NCI-H187 (cell line): ENCODE measurements at regions not wholly inside any gene's neighbourhood (a gene's known extent, or its start where the extent isn't known, plus 50 kb on each side); places are given as distances from the start of the nearest gene placed in this dataset.
"Not testable (repeated sequence)": the region's sequence is repeated elsewhere in the genome, so short reads cannot be mapped to it uniquely, and the experiment has no call there.

Experiments used
- DNase-seq, 2 experiments: peaks; one replicate each; lab custom pipeline; 2025; lab: John Stamatoyannopoulos, UW

DNA sequence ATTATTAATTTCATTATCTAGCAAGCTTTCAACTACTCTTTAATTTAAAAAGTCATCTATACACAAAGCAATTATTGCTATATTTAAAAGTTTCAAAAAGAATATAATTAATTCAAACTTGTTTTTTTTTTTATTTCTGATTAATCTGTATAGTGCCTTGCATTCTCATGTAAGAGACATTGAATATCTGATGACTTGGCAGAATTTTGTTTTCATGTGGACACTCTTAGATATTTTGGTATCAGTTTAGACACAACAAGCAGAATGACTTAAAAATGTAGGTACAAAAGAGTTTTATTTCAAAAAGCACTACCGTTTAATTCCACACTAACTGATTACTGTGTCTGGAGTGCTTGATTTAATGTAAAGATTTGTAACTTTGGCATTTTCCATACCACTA, 1129.6 kb downstream of the PDHA2 start:
- no peak for DNase-seq

DNA sequence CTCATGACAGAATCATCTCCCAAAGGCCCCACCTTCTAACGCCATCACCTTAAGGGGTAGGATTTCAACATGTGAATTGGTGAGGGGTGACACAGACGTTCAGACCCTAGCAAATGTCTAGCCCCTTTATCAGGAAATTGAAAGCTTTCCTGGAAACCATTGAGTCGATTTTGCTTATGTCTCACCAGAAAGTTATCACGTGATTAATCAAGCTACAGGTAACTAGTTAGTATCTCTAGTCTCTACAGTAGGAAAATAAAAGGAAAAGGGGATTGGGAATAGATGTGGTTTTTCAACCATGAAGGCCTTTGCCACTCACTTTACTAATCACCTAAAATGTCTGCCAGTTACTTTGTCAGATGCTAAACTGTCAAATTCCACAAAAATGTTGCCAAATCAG, 1133.0 kb downstream of the PDHA2 start:
- no peak for DNase-seq

DNA sequence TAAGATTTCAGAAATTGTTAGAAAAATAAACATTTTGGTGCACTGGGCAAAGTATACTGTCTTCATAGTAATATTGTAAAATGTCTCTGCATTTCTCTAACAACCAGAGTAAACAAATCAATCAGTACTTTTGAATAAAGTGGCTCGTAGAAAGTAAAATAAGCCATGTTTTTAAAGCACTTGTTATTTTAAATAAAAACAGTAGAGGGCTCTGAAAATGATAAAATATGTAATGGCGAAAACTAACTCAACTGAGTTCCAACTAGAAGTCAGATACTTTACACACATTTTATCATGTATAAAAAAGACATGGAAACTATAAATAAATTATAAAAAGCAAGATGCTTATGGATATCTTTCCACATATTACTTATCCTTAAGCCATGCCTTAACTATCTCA, 1134.4 kb downstream of the PDHA2 start:
- no peak for DNase-seq

DNA sequence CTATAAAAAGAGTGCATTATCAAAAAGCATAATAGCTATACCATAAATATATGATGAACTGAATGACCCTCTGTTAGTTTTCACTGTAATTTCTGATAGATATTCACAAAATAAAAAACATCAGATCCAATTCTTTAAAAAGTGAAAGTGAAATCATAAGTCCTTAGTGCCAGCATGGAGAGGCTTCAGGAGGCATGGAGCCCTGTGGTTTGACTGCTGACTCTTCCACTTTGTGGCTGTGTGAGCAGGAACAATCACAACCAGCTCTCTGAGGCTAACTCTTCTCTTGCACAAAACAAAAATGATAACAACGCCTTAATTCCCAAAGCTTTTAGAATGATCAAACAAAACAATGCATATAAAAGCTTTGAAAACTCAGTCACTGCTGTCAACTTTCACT, 1143.9 kb downstream of the PDHA2 start:
- DNase-seq, result no peak

DNA sequence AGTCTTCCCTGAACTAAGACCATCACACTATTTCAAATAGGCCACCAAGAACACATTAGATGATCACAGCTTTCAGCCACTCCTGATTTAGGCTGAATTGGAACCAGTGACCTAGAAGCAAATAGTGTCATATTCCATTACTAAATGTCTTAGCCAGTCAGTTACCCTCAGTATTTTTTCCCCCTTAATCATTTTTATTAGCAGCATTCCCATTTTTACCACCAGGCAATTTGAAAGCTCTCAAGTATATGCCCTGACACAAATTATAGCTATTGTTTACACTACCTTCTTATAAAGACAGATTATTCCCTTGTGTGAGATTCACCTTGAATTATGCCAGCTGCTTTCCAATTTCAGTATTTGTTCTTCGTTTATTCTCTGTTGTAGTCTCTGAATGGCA, 1146.9 kb downstream of the PDHA2 start:
- peak in 1 of 2 experiments; percentile 42 for DNase-seq

DNA sequence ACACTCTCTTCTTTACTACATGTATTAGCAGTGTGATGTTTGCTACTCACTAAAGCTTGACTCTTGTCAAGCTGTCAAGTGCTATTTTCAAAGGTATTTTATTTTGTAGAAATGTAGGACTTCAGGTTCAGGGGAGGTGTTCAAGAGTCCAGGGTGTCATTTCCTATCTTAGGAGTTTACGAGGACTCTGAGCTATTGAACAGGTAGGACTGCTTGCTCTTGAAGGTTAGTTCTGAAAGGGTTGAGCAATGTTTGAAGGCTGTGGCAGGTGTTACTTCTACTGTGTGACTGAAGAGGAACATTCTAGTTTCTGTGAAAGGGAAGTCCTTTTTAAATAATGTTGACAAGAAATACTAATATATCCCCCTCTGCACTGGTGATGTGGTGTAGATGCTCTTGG, 1151.2 kb downstream of the PDHA2 start:
- no peak for DNase-seq

DNA sequence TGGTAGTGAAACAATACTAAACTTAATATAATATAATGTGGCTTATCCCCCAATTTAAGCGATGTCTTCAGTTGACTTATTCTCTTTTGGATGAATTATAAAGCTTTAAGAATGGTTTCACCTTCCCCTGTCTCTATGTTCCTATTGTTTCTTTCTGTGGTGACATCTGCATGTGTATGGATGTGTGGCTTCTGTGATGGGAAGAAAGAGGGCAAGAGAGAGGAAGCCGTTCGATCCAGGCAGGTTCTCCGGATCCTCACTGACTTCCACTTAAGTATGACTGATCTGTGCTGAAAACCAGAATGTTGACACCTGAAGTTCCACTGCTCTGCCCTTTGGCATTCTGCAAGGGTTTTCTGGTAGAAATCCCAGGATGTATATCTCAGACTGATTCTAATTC, 1150.8 kb downstream of the STPG2 start:
- no peak for DNase-seq

DNA sequence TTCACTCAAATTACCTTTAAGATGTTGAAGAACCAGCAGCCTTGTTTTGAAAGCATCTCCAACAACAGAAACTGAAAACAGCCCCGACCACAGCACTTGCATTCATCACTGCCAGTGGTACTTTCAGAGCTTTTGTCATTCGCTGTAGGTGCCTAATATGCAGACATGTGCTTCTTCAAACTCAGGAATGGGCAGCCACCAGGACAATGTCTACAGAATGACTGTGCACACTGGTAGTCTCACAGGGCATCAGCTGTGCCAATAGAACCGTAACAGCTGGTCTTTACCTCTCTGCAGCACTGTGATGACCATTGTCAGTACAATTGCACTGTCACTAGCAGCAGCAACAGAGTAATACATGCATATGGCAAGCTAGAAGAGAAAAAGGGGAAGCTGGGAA, 1149.7 kb downstream of the STPG2 start:
- no peak for DNase-seq

DNA sequence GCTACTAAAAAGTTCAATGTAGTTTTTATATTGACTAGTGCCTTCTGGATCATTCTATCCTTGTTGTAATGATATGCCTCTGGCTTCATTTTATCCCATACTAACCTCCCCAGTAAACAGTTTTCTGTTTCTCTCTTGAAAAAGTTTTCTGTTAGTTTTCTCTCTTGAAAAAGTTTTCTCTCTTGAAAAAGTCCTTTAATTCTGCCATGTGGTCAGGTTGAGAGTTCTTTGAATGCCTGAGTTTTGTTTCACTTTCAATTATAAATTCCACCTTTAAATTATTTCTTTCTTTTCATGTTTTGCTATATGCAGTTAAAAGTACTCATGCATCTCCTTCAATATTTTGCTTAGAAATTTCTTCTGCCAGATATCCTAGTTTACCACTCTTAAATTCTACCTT, 1139.6 kb downstream of the STPG2 start:
- no peak for DNase-seq

DNA sequence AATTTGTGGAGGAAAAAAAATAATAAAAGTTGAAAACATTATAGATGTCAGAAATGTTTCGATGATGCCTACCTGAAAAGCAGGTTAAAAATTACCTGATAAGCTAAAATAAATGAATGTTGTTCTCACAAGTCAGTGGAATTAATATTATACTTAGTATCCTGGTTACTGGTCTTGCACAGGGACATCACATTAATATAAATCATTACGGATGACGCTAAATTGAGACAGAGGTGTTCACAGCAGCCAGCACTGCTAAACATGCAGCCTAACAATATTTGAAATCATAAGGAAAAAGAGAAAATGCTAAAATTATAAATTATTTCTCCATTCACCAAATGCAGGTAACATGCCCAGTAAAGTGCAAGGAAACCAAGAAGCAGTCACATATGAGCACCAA, 1130.0 kb downstream of the STPG2 start:
- no peak for DNase-seq

DNA sequence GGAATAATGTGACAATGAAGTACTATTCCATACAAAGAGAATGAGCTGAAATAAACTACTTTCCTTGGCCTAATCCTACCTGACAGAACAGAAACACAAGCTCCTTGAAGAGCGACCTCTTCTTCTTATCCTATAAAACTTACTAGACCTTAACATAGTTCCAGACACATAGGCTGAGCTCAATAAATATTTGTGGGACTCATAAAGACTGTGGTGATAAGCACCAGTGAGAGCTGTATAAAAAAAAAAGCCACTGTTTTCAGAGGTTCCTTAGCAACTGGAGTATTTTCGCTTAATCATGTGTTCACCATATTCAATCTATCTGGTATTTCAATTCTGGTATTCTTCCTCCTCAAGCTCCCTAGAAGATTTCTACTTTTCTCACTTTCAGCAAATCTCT, 1129.6 kb downstream of the STPG2 start:
- no peak for DNase-seq

DNA sequence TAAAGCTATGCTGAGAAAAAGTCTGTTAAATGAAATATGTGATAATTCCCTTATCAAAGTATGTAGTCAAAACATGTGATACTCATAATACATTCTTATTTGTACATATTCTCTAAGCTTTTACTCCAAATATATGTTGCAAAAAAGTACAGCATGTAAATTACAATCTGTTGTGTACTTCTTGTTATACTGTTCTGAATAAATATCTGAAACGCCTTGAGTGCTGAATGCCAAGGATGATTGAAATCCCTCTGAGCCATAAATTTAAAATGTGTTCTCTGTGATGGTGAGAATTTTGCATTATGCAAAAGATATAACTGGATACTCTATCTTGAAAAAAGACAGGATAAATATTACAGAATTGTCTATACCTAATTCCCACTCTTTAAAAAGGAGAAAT, 1128.0 kb downstream of the STPG2 start:
- DNase-seq, result no peak

DNA sequence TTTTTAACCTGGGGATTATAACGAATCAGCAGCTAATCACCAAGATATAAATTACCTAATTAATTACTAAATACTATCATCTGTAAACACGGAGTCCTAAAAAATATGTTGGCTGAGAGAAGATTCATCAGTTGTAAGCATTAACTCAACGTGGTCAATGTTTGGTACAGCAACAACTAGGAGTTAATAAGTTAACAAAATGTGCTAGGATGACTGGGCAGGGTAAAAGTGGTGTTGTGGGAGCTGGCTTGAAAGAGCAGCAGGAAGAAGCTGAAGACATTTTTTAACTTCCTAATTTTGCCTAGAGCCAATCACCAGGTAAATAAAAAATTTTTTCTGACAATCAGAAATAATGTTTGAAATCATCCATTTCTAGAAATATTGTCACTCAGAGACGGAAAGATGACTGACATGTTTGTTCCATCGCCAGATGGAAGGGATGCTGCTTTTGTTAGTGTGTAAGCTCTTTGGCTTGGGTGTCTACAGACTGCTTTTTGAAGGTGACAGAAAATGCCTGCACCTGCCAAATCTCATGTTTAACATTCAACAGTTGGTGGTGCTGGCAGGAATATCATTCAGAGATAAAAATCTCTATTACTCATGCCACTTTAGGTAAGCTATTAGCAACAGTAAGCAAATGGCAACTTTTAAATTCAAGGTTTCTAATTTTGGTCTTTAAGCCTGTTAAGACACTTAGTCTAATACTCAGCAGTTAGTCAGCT, 1126.9 kb downstream of the STPG2 start:
- DNase-seq, result no peak

DNA sequence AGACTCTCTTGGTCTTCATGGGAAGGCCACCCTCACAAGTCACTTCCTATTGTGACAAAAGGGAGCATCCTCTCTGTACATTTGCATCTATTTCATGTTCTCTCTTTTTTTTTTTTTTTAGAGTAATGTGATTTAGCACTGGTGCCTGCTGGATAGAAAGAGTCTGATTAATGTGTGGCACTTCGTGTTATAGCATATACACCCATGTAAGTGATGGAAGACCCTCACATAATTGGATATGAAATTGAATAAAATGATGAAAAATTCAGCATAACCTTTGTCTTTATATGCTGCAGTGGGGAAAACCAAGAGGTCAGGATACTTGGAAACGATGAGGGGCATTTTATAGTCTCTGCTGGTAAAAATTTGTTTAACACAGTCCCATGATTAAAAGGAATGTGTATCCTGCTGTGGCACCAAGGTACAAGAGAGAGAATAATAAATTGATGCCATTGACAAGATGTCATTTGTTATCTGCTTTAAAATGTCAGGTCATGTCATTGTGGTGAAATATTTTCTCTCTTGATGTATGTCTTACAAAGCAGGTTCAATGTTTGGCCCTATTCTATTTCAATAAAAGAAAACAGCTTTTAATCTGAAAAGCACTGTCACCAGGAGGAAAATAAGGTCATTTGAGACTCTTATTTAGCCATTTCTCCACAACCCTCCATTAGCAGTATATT, 1115.4 kb downstream of the STPG2 start:
- DNase-seq, result no peak

DNA sequence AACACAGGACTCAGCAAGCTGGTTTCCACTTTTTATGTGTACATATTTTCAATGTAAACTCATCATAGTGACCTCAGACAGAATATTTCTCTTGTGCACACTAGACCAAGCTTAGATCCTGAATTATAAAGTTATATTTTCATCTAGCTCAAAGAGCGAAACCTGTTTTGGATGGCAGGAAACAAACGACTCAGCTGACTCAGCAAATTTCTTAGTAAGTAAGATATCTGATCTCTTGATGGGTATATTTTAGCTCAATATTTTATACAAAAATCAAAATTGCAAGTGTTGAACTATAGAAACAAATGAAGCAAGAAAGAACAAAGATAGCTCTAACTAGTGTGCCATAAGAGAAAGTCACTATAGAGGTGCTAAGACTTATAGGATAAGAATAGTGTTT, 1114.5 kb downstream of the STPG2 start:
- no peak for DNase-seq

DNA sequence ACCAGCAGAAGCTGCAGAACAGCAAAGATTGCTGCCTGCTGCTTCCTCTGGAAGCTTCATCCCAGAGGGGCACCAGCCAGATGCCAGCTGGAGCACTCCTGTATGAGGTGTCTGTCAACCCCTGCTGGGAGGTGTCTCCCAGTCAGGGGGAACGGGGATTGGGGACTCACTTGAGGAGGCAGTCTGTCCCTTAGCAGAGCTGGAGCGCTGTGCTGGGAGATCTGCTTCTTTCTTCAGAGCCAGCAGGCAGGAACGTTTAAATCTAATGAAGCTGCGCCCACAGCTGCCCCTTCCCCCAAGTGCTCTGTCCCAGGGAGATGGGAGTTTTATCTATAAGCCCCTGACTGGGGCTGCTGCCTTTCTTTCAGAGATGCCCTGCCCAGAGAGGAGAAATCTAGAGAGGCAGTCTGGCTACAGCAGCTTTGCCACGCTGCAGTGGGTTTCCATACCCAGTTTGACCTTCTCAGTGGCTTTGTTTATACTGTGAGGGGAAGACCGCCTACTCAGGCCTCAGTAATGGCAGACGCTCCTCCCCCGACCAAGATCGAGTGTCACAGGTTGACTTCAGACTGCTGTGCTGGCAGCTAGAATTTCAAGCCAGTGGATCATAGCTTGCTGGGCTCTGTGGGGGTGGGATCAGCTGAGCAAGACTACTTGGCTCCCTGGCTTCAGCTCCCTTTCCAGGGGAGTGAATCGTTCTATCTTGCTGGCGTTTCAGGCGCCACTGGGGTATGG, 1105.7 kb downstream of the STPG2 start:
- DNase-seq, result not testable (repeated sequence)

DNA sequence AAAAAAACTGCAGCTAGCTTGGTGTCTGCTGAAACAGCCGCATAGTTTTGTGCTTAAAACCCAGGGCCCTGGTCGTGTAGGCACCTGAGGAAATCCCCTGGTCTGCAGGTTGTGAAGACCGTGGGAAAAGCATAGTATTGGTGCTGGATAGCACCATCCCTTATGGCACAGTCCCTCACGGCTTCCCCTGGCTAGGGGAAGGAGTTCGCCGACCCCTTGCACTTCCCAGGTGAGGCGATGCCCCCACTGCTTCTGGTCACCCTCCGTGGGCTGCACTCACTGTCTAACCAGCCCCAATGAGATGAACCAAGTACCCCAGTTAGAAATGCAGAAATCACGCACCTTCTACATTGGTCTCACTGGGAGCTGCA, 1105.1 kb downstream of the STPG2 start:
- DNase-seq, result no peak

DNA sequence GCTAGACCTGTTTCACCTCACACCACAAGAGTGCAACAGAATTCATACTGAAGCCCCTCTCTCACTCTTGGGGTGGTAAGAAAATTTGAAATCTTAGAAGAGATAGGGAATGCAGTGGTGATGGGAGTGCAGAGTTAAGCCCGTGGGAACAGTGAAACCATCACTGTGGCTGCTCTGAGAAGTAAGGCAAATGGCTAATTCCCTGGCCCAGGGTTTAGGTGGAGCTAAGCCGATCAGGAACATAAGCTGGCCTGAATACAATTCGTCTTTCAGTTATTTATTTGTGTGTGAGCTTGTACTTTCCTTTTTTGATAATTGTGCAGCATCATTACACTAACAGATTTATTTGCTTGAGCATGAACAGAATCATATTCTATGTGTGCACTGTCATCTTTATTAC, 1070.6 kb downstream of the STPG2 start:
- no peak for DNase-seq

DNA sequence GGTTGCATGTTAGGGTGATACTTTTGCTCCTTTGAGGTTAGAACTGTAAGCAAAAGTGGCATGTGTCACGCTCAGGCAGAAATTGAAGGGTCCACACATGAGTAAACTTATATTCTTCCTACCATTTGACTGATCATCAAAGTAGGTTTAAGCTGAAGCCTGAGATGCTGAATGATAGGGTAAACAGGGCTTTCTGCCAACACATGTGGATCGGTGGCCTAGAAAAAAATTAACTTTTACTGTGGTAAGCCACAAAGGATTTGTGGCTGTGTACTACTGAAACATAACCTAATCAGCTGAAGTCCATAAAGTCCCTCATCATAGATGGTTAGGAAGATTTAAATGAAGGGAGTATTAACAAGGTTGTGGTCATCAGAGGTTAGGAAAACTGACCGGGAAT, 1070.1 kb downstream of the STPG2 start:
- DNase-seq, result peak in 1 of 2 experiments; percentile 17

DNA sequence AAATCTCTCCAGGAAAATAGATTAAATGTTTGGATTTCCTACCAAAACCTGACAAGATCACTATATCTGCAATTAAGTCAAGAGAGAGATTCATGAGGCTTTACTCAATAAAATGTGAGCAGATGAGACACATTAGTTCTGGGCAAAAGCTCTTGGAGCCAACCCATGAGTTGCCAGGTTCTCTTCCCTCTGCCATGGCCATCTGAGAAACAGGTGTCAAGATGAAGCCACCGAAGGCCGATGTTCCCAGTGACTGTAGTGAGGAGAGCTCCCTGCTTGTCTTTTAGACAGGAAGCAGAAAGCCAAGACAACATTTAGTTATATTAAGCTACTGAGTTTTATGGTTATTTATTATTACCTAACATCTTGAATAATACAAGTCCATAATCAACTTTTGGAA, 1068.7 kb downstream of the STPG2 start:
- no peak for DNase-seq

DNA sequence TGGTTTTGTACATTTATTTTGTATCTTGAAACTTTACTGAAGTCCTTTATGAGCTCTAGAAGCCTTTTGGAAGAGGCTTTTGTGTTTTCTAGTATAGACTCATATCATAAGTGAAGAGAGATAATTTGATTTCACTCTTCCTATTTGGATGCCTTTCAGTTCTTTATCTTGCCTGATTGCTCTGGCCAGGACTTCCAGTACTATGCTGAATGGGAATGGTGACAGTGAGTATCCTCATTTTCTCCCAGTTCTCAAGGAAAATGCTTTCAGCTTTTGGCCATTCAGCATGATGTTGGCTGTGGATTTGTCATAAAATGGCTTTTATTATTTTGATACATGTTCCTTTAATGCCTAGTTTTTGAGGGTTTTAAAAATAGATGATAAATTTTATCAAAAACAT, 1061.3 kb downstream of the STPG2 start:
- DNase-seq, result no peak

DNA sequence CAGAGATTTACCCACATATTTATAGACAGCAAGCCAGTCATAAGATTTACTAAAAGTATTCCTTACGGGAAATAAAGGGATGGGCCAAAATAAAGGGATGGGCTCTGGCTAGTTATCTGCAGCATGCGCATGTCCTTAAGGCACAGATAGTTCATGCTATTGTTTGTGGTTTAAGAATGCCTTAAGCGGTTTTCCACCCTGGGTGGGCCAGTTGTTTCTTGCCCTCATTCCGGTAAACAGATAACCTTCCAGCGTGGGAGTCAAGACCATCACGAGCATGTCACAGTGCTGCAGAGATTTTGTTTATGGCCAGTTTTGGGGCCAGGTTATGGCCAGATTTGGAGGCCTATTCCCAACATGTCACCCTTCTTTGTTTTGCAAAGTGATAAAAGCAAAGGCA, 1046.2 kb downstream of the STPG2 start:
- not testable (repeated sequence) for DNase-seq

DNA sequence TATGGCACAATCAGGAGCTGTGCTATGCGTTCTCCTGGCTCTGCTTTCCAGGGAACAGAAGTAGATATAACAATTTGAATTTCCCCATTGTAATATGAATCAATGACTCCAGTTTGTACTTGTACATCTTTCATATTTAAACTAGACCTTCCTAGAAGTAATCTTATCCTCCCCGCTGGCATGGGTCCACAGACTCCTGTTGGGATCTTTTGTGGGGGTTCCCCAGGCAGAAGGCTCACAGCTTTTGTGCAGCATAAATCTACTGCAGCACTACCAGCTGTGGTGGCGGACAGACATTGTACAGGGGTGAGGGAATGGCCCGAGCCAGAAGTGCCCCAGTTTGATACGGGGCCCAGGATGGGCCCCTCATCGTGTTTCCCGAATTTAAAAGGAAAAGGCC, 1042.1 kb downstream of the STPG2 start:
- DNase-seq, result not testable (repeated sequence)
